Activated CD4-positive, alpha-beta T cell treated with anti-CD3 and anti-CD28 coated beads, Interleukin-2, amount 50 U/mL, for 48 hours (primary cell): ENCODE measurements at regions not wholly inside any gene's neighbourhood (a gene's known extent, or its start where the extent isn't known, plus 50 kb on each side); places are given as distances from the start of the nearest gene placed in this dataset.
"Not testable (repeated sequence)": the region's sequence is repeated elsewhere in the genome, so short reads cannot be mapped to it uniquely, and the experiment has no call there.

ENCODE experiments used
- DNase-seq, 2 experiments: peaks; one replicate each; pipeline ENCODE4 v3.0.0-alpha.2; 2020

- no peak for DNase-seq
Measured at GRCh38 chr16:49944221-49944620, 80.8 kb upstream of the CNEP1R1 start.

DNA sequence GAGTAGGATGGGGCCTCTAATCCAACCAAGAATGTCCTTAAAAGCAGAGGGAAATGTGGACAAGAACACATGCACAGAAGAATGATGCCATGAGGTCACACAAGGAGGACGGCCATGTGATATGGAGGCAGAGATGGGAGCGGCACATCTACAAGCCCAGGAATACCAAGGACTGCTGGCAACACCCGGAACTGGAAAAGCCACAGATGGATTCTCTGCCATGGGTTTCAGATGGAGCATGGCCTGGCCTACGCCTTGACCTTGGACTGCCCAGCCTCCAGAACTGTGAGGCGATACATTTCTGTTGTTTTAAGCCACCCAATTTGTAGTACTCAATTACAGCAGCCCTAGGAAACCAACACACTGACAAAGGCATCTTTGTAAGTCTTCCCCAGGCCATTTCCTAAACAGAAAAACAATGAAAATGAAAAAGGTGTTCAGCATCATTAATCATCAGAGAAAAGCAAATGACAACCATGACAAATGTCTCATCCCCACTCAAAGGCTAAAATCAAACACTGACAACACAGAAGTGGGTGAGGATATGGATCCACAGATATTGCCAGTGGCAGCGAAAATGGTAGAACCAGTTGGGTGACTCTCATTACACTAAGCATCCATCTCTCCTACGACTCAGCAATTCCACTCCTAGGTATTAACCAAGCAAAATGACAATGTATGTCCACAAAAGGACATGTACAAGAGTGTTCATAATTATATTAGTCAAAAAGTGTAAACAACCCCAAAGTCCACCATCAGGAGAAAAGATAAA is 76.9 kb upstream of the CNEP1R1 start:
- DNase-seq: no peak

DNA sequence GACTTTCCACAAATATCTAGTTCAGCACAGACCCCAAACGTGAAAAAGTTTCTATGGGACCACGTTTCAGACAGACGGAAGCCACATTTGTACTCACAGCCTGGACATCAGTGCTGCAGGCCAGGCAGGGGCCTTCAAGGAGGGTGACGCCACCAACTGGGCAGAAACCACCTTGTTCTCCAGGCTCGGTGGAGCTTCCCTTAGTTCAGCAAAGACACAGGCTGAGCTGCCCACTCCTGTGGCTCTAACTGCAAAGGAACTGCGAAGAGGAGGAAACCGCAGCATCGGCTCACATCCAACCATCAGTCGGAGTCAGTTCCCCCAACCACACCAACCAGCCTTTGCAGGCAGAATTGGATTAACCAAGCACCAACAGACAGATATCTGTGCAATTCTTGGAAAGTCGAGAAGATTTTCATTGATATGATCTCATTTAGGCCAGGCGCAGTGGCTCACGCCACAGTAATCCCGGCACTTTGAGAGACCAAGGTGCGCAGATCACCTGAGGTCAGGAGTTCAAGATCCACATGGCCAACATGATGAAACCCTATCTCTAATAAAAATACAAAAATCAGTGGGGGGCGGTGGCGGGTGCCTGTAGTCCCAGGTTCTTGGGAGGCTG is 73.3 kb upstream of the CNEP1R1 start:
- no peak for DNase-seq

DNA sequence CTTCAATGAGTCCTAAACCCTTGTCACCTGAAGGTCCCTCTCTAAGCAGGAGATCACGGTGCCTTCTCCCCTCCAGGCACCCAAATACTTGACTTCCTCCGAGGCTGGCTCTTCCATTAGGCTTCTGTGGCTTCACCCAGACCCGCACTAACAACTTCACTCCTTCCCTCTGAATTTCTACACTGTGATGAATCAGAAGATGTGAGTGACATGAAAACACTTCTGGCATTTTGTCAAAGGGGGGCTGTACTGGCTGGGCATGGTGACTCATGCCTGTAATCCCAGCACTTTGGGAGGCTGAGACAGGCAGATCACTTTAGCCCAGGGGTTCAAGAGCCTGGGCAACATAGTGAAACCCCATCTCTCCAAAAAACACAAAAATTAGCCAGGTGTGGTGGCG is 72.6 kb upstream of the CNEP1R1 start:
- DNase-seq: no peak

- DNase-seq: no peak
Measured at GRCh38 chr16:49953090-49953489, 71.9 kb upstream of the CNEP1R1 start.

- no peak for DNase-seq
Measured at GRCh38 chr16:49955858-49956257, 69.2 kb upstream of the CNEP1R1 start.

DNA sequence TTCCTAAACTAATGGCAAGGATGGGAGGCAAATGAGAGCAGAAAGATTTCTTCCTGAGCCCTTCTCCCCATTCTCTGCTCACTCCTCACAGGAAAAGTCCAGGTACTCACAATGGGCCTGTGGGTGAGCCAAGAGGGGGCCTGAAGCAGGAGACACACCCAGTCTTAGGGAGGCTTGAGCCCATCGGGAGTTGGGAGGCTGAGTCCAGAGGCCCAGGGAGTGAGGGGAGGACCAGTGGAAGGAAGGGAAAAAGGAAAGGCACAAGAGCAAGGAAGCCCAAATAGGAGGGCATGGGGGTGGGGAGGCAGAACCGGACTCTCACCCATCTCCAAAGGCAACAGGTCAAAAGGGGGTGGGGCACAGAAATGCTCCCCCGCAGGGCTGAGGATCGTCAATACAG is 68.1 kb upstream of the CNEP1R1 start:
- no peak for DNase-seq

DNA sequence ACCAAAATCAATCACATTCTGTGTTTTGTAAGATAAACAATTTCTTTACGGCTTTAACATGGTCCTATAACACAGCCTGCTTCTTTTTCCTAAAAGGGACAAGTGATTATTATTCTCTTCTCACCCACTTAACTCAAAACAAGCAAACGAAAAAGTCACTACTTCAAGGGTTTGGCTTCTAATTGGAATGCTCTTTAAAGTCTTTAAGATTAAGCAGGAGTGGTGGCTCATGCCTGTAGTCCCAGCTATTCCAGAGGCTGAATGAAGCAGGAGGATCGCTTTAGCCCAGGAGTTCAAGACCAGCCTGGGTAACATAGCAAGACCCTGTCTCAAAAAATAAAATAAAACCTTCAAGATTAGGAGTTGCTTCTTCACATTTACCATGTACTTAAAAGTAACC is 66.6 kb upstream of the CNEP1R1 start:
- no peak for DNase-seq

GRCh38 chr16:49959552-49960277 is 65.3 kb upstream of the CNEP1R1 start:
- no peak for DNase-seq

DNA sequence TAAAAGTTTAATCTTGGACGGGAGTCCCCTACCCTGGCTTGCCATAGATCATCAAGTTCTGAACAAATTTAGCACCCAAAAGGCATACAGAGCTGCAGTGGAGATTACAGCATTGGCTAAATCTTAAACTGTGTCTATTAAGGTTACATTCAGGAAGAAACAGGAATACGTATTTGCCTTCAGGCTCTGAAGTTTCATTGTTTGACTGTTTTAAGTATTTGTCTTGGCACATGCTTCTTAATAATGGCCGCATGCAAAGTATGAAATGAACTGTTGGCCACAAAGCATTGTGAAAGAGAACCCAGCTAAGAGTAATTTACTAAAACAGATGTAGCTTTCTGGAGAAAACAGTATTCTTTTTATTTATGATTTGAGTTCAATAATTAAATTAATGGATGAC is 63.9 kb upstream of the CNEP1R1 start:
- no peak for DNase-seq

GRCh38 chr16:49962566-49962965 is 62.5 kb upstream of the CNEP1R1 start:
- not testable (repeated sequence) for DNase-seq

DNA sequence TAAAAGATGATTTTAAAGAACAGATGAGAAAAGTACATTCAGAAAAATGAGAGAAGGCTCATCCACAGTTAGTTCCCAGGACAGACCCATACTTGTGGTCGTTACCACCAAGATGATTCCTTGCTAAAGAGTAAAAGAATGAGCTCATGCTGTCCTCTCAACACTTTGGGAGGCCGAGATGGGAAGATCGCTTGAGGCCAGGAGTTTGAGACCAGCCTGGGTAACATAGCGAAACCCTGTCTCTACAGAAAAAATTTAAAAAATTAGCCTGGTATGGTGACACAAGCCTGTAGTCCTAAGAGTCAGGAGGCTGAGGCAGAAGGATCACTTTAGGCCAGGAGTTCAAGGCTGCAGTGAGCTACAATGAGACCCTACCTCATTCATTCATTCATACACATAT is 60.7 kb upstream of the CNEP1R1 start:
- DNase-seq: no peak

DNA sequence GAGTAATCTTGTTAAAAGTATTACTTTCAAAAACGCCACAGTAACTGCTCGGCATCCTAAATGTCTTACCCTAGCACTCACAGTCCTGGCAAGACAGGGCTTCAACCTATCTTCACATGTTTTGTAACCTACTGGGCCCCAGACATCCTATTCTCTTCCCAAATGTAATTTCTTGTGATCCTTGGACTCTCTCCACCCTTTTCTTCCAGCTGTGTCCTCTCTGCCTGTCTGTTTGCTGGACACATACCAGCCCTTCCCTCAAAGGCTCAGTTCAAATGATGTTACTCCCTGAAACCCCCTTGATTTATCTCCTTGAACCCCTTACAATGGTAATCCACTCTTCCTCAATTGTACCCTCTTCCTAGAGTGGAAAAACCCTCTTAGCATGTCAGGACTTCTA is 60.1 kb upstream of the CNEP1R1 start:
- no peak for DNase-seq

DNA sequence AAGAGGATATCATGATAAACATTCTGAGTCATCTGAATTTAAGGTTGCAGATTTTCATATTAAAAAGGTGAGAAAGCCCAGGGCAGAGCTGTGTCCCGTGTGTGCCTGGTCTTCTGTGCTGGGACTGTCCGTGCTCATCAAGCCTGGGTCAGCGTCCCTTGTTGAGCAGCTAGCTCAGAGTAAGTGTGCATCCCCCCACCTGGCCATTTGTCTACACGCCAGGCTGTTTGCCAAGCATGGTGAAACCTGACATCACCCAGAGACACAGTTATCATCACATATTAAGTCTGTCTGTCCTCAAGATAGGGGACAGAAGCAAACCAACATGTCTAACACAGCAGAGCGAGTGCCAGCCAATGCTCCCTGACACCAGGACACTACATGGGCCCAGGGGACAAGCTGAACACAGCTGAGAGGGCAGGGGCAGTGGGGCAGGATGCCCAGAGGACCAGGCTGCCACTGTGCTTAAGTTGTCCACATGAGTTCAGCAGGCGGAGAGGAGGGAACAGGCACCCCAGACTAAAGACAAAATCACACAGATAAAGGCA is 57.9 kb upstream of the CNEP1R1 start:
- DNase-seq: no peak

DNA sequence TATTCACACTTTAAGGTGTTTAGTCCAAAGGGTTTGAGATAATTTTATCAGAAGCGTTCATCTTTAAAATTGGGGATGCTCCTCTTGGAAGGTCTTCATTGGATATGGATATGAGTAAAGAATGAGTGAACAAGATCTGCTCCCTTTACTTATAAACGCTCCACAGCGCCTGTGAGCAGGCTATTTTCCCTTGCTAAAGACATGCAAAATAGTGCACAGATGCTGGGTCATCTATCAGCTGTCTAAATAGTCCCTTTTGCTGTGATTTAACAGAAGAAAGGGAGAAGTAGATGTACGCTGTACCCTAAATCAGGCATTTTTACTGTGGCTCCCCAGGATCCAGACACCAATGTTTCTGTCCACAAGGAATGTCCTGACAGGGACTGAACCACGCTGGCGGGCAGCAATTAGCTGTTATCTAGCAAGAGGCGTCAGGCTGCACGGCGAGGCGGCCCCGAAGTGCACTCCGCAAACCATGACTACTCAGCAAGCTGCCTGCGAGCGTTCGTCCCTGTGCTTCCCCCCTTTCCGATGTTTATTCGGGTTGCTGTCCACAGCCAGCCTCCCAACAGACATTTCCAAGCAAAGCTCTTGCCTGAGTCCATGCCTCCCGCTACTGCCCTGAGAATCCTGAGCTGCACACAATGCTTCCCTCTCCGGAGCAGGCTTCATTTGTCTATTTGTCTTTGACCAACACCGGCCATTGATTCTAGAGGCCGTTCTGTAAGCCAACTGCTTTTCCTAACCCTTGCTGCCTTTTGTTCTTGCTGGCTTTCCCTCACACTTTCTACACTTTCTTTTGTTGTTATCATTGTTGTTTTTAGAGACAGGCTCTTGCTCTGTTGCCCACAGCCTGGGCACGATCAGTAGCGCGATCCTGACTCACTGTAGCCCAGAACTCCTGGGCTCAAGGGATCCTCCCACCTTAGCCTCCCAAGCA is 55.7 kb upstream of the CNEP1R1 start:
- DNase-seq: no peak

DNA sequence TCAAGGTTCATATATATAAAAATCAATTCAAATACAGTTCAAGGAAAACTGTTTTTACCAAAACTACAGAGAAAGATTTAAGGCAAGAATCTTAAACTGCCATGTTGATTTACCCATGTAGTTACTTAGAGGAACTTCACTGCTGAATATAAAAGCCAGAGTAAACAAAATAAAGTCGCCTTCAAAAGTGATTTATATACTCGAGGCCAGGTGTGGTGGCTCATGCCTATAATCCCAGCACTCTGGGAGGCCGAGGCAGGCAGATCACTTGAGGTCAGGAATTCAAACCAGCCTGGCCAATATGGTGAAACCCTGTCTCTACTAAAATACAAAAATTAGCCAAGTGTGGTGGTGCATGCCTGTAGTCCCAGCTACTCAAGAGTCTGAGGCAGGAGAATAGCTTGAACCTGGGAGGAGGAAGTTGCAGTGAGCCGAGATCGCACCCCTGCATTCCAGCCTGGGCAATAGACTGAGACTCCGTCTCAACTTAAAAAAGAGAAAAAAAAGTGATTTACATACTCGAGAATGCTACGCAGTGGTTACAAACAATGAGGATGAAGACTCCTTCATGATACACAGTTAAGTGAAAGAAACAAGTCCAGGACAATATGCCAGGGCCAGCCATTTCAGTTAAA is 54.1 kb upstream of the CNEP1R1 start:
- DNase-seq: no peak

DNA sequence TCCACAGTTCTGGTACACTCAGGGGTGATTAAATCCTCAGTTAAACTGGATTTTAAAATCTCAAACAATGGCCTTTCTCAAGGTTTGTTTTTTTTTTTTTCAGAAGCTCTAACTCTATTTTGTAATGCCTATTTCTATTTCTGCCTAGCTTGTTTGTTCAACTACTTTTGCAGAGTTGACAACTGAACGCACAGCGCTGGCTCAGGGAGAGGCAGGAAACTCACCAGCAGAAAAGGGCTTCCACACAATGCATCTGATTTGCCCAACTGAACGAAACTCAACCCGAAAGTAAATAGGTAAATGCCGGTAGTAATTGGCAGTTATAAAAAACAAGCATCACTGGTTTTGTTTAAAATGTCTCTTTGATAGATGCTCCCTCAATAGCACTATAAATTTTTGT is 52.7 kb upstream of the CNEP1R1 start:
- no peak for DNase-seq

DNA sequence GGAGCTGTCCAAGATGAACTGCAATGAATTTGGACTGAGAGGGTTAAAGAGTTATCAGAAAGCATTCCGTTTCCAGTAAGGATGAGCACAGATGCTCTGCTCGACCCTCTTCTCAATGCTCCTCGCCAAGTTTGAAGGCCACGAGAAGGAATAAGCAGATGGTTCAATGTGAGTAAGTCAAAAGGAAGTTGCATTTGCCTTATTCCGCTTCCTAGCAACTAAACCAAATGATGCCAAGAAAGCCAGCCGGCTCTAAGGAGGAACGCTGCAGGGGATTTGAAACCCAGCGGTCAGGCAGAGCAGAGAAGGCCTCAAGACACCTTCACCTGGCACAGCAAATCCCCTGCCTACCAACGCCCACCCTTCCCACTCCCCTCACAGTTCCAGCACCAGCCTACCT is 52.1 kb upstream of the CNEP1R1 start:
- no peak for DNase-seq
